T1000 (cell line): ENCODE measurements at regions not wholly inside any gene's neighbourhood (a gene's known extent, or its start where the extent isn't known, plus 50 kb on each side); places are given as distances from the start of the nearest gene placed in this dataset.

Experiments
- DNase-seq: peaks from one replicate; lab custom pipeline; 2025; ENCODE audit warnings: mixed read lengths; lab: John Stamatoyannopoulos, UW

- no peak for DNase-seq
Observed at GRCh38 chr9:7946458-7946857, 146.9 kb upstream of the DMAC1 start.

- DNase-seq, result no peak
Observed at GRCh38 chr9:7944572-7944971, 145.0 kb upstream of the DMAC1 start.

- no peak for DNase-seq
Observed at GRCh38 chr9:7937761-7938491, 138.3 kb upstream of the DMAC1 start.

GRCh38 chr9:7936996-7937395, 137.4 kb upstream of the DMAC1 start:
- no peak for DNase-seq

- DNase-seq, result no peak
Observed at GRCh38 chr9:7936163-7936562, 136.6 kb upstream of the DMAC1 start.

GRCh38 chr9:7935681-7936080, 136.1 kb upstream of the DMAC1 start:
- no peak for DNase-seq

- DNase-seq, result no peak
Observed at GRCh38 chr9:7932767-7933166, 133.2 kb upstream of the DMAC1 start.

GRCh38 chr9:7930613-7931012, 131.0 kb upstream of the DMAC1 start:
- no peak for DNase-seq

- DNase-seq, result no peak
Observed at GRCh38 chr9:7921545-7922197, 122.1 kb upstream of the DMAC1 start.

GRCh38 chr9:7912037-7912535, 112.5 kb upstream of the DMAC1 start:
- DNase-seq, result no peak

- no peak for DNase-seq
Observed at GRCh38 chr9:7910426-7911020, 110.9 kb upstream of the DMAC1 start.

- no peak for DNase-seq
Observed at GRCh38 chr9:7909537-7909936, 110.0 kb upstream of the DMAC1 start.

- no peak for DNase-seq
Observed at GRCh38 chr9:7907551-7908337, 108.2 kb upstream of the DMAC1 start.

- DNase-seq, result no peak
Observed at GRCh38 chr9:7906783-7907550, 107.4 kb upstream of the DMAC1 start.

- DNase-seq, result no peak
Observed at GRCh38 chr9:7901621-7902020, 102.0 kb upstream of the DMAC1 start.

- DNase-seq, result no peak
Observed at GRCh38 chr9:7900541-7900940, 101.0 kb upstream of the DMAC1 start.

- no peak for DNase-seq
Observed at GRCh38 chr9:7899753-7900152, 100.2 kb upstream of the DMAC1 start.

- no peak for DNase-seq
Observed at GRCh38 chr9:7894231-7894630, 94.7 kb upstream of the DMAC1 start.

GRCh38 chr9:7892975-7893374, 93.4 kb upstream of the DMAC1 start:
- DNase-seq, result no peak

GRCh38 chr9:7879551-7880245, 80.1 kb upstream of the DMAC1 start:
- no peak for DNase-seq
